Liver (tissue), 8 donors: ENCODE measurements at regions not wholly inside any gene's neighbourhood (a gene's known extent, or its start where the extent isn't known, plus 50 kb on each side); places are given as distances from the start of the nearest gene placed in this dataset.

ENCODE experiments used
- DNase-seq: peaks from one replicate; pipeline ENCODE4 v3.0.0-alpha.2; 2017; ENCODE audit warnings: low spot score
- H3K27ac ChIP-seq, 2 donors: one replicate each; pipeline ENCODE4 v1.7.0; 2013; ENCODE audit warnings: inconsistent platforms in 2 of 2, low read length in 2 of 2, control low read depth in 1 of 2, low read depth in 1 of 2, mild to moderate bottlenecking in 1 of 2
- H3K27me3 ChIP-seq, 4 donors: one replicate each; pipeline versions ENCODE4 v1.6.1 to v1.7.0; 2013; ENCODE audit warnings: low read length in 3 of 4, inconsistent platforms in 1 of 4, mild to moderate bottlenecking in 1 of 4, moderate library complexity in 1 of 4; ENCODE audit not compliant: control insufficient read depth in 4 of 4, insufficient read depth in 4 of 4
- H3K36me3 ChIP-seq, 4 donors: one replicate each; pipeline versions ENCODE4 v1.6.1 to v1.7.0; 2013; ENCODE audit warnings: low read length in 3 of 4, mild to moderate bottlenecking in 3 of 4, low read depth in 1 of 4, moderate library complexity in 1 of 4; ENCODE audit not compliant: control insufficient read depth in 4 of 4, insufficient read depth in 3 of 4
- H3K4me1 ChIP-seq, 4 donors: one replicate each; pipeline versions ENCODE4 v1.6.1 to v1.7.0; 2013; ENCODE audit warnings: low read length in 3 of 4, mild to moderate bottlenecking in 3 of 4, moderate library complexity in 1 of 4; ENCODE audit not compliant: control insufficient read depth in 4 of 4, insufficient read depth in 4 of 4
- H3K4me3 ChIP-seq, 3 donors: one replicate each; pipeline versions ENCODE4 v1.6.1 to v1.7.0; 2013; ENCODE audit warnings: low read length in 3 of 3, control low read depth in 1 of 3, low read depth in 1 of 3, mild to moderate bottlenecking in 1 of 3
- H3K9ac ChIP-seq, 2 donors: one replicate each; pipeline ENCODE4 v1.7.0; 2013; ENCODE audit warnings: low read length in 2 of 2, mild to moderate bottlenecking in 2 of 2, moderate library complexity in 2 of 2, control low read depth in 1 of 2, low read depth in 1 of 2
- H3K9me3 ChIP-seq, 4 donors: one replicate each; pipeline versions ENCODE4 v1.6.1 to v1.7.0; 2013; ENCODE audit warnings: low read length in 3 of 4; ENCODE audit not compliant: control insufficient read depth in 4 of 4
- ATF3 ChIP-seq: IDR thresholded peaks from 2 replicates; pipeline ENCODE4 v1.6.1; 2016; ENCODE audit warnings: antibody characterized with exemption
- CTCF ChIP-seq: fragments of 150-350 bp; IDR thresholded peaks from 2 replicates; pipeline ENCODE4 v1.5.1; 2017; ENCODE audit warnings: improper control_type of control experiment, low read depth, low read length; ENCODE audit not compliant: missing input control
- EGR1 ChIP-seq, 2 donors: IDR thresholded peaks; 2 replicates each; pipeline ENCODE4 v1.6.1; 2016 to 2018; ENCODE audit warnings: antibody characterized with exemption in 2 of 2, low read depth in 2 of 2
- FOXA1 ChIP-seq: IDR thresholded peaks from 2 replicates; pipeline ENCODE4 v1.6.1; 2016; ENCODE audit warnings: antibody characterized with exemption
- GABPA ChIP-seq, 2 donors: IDR thresholded peaks in 1 of 2; conservative IDR thresholded peaks in 1 of 2; 2 replicates each; pipeline ENCODE4 v1.6.1; 2016; ENCODE audit warnings: antibody characterized with exemption in 2 of 2, mild to moderate bottlenecking in 1 of 2, moderate library complexity in 1 of 2
- HNF4A ChIP-seq, 2 donors: conservative IDR thresholded peaks; 2 replicates each; pipeline ENCODE4 v1.6.1; 2016; ENCODE audit warnings: antibody characterized with exemption in 2 of 2, mild to moderate bottlenecking in 2 of 2
- HNF4G ChIP-seq: IDR thresholded peaks from 2 replicates; pipeline ENCODE4 v1.6.1; 2016; ENCODE audit warnings: antibody characterized with exemption
- JUND ChIP-seq, 2 donors: IDR thresholded peaks; 2 replicates each; pipeline ENCODE4 v1.6.1; 2016; ENCODE audit warnings: antibody characterized with exemption in 2 of 2
- REST ChIP-seq: IDR thresholded peaks from 2 replicates; pipeline ENCODE4 v1.6.1; 2016; ENCODE audit warnings: antibody characterized with exemption, mild to moderate bottlenecking
- SP1 ChIP-seq: IDR thresholded peaks from 2 replicates; pipeline ENCODE4 v1.6.1; 2018; ENCODE audit warnings: antibody characterized with exemption, mild to moderate bottlenecking
- YY1 ChIP-seq: IDR thresholded peaks from 2 replicates; pipeline ENCODE4 v1.6.1; 2016; ENCODE audit warnings: antibody characterized with exemption, mild to moderate bottlenecking
- WGBS: extraction: QIAGEN DNeasy Blood & Tissue Kit; methylation state at CpG from one replicate; pipeline ENCODE4 v1.1.7; 2013; 5-methylcytosine and 5-hydroxymethylcytosine counted together
- donor health status: healthy.
- donor health status: healthy.
- donor health status: healthy.
- donor health status: healthy.
- donor health status: healthy.

DNA sequence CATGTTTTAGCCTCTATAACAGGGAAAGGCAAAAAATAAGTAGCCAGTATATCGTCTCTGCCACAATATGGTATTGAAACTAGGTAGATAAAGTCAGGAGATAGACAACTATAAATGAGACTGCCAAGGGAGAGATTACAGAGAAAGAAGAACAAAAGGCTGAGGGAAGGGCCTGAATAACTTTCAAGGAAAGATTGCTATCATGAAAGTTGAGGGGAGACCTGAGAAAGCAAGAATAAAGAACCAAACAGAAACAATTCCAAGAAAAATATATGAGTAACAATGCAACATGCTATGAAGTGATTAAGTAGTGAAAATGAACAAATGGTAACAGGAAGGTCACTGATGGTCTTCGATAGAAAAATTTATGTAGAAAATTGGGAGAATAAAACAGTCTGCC lies 690.1 kb downstream of the METTL15 start:
- H3K4me3 ChIP-seq: no peak overlapping the region
- no peak overlapping the region for H3K27ac ChIP-seq
- no peaks in the 10 kb centered on the region for H3K9me3 ChIP-seq
- no peaks in the 10 kb centered on the region for H3K27me3 ChIP-seq
- H3K4me1 ChIP-seq: no peaks in the 10 kb centered on the region
- TF ChIP-seq CTCF: no peak
- no peaks in the 10 kb centered on the region for H3K36me3 ChIP-seq
- no peak for DNase-seq
- WGBS: 69% methylated on average over 2 of the region's 2 CpGs
- H3K9ac ChIP-seq: no peak overlapping the region

GRCh38 chr11:28797536-28797935 lies 689.3 kb downstream of the METTL15 start:
- DNase-seq: no peak
- H3K4me3 ChIP-seq: no peak overlapping the region
- no peaks in the 10 kb centered on the region for H3K36me3 ChIP-seq
- no peak overlapping the region for H3K27ac ChIP-seq
- no peak for TF ChIP-seq ATF3
- TF ChIP-seq REST: no peak
- no peak for TF ChIP-seq SP1
- TF ChIP-seq YY1: no peak
- TF ChIP-seq EGR1 (IDR thresholded peaks at IDR 0.05; ENCODE audit: low read depth in 2 of 2): no peak
- no peak for TF ChIP-seq GABPA (IDR thresholded peaks at IDR 0.05 in 1 of 2, conservative IDR thresholded peaks at IDR 0.05 in 1 of 2)
- TF ChIP-seq HNF4A (conservative IDR thresholded peaks at IDR 0.05): no peak
- TF ChIP-seq CTCF: no peak
- no peak for TF ChIP-seq HNF4G
- H3K9me3 ChIP-seq: peaks cover 0 to 1% (median 0%) of the 10 kb centered on the region in 4 donors
- 64% methylated on average over 3 of the region's 3 CpGs for WGBS
- no peaks in the 10 kb centered on the region for H3K4me1 ChIP-seq
- no peak overlapping the region for H3K9ac ChIP-seq
- no peaks in the 10 kb centered on the region for H3K27me3 ChIP-seq

DNA sequence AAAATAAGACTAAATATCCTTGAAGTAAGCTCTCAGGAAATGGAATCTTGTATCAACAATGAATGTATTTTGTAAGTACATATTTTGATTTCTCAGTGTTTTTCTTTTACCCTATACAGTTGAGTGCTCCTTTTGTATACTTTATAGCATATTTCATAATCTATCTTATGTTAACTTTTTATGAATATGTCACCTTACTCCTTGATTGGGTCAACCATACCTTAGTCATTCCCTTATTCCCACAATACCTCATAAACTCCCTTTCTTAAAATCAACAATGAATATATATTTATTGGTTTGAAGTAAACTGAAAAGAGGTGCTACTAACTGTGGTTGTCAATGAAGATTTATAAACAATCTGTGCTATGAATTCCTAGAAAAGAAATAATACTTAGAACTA lies 686.2 kb downstream of the METTL15 start:
- Histone ChIP-seq H3K4me3 (no peak overlapping the region), H3K9me3 (peaks cover 0 to 1% (median 0%) of the 10 kb centered on the region in 4 donors), H3K4me1 (no peaks in the 10 kb centered on the region), H3K36me3 (no peaks in the 10 kb centered on the region), H3K9ac (no peak overlapping the region), H3K27me3 (no peaks in the 10 kb centered on the region), H3K27ac (no peak overlapping the region)
- DNase-seq: no peak
- TF ChIP-seq JUND (IDR thresholded peaks at IDR 0.05) (no peak), REST (no peak), FOXA1 (no peak), SP1 (no peak), YY1 (no peak)
